OCI-LY1 (cell line): ENCODE measurements at regions not wholly inside any gene's neighbourhood (a gene's known extent, or its start where the extent isn't known, plus 50 kb on each side); places are given as distances from the start of the nearest gene placed in this dataset.

ENCODE experiments used
- H2AFZ ChIP-seq: fragments of 200-600 bp; sonication (generic), shearing (Covaris generic); 2 replicates; pipeline ENCODE4 v1.6.0; 2014; ENCODE audit warnings: antibody characterized with exemption, mild to moderate bottlenecking, low read length
- H3F3A ChIP-seq: fragments of 200-600 bp; sonication (generic), shearing (Covaris generic); 2 replicates; pipeline ENCODE4 v1.6.0; 2014; ENCODE audit warnings: mild to moderate bottlenecking, antibody characterized with exemption, low read length, moderate library complexity; ENCODE audit not compliant: insufficient read depth
- H3K27ac ChIP-seq: fragments of 200-600 bp; sonication (generic); 2 replicates; pipeline ENCODE4 v1.5.1; 2014; ENCODE audit warnings: low read length, mixed run types, mild to moderate bottlenecking, low read depth; ENCODE audit not compliant: poor library complexity, severe bottlenecking
- H3K27me3 ChIP-seq: fragments of 200-600 bp; sonication (generic); 2 replicates; pipeline ENCODE4 v1.6.0; 2014; ENCODE audit warnings: antibody characterized with exemption, mild to moderate bottlenecking, low read length, moderate library complexity; ENCODE audit not compliant: insufficient read depth
- H3K36me3 ChIP-seq: fragments of 200-600 bp; sonication (generic); 2 replicates; pipeline ENCODE4 v1.6.1; 2014; ENCODE audit warnings: mild to moderate bottlenecking, antibody characterized with exemption, low read length, moderate library complexity, mixed read lengths; ENCODE audit not compliant: insufficient read depth
- H3K4me1 ChIP-seq: fragments of 200-600 bp; sonication (generic); 2 replicates; pipeline ENCODE4 v1.5.1; 2014; ENCODE audit warnings: mild to moderate bottlenecking, low read length, moderate library complexity; ENCODE audit not compliant: insufficient read depth, severe bottlenecking
- H3K4me2 ChIP-seq: fragments of 200-600 bp; sonication (generic), shearing (Covaris generic); 2 replicates; pipeline ENCODE4 v1.6.1; 2014; ENCODE audit warnings: low read length
- H3K4me3 ChIP-seq: fragments of 200-600 bp; sonication (generic); 2 replicates; pipeline ENCODE4 v1.5.1; 2014; ENCODE audit warnings: low read length, low read depth, mild to moderate bottlenecking, mixed read lengths; ENCODE audit not compliant: poor library complexity, severe bottlenecking
- H3K79me2 ChIP-seq: fragments of 200-600 bp; shearing (Covaris generic); 2 replicates; pipeline ENCODE4 v1.6.1; 2016; ENCODE audit warnings: mixed run types, low read length, mixed read lengths; ENCODE audit not compliant: insufficient read depth
- H3K9ac ChIP-seq: fragments of 200-600 bp; sonication (generic), shearing (Covaris generic); 2 replicates; pipeline ENCODE4 v1.6.1; 2014; ENCODE audit warnings: mild to moderate bottlenecking, low read length, mixed read lengths
- H3K9me2 ChIP-seq: fragments of 200-600 bp; sonication (generic), shearing (Covaris generic); 2 replicates; pipeline ENCODE4 v1.6.1; 2014; ENCODE audit warnings: low read depth, mild to moderate bottlenecking, low read length, mixed read lengths
- H3K9me3 ChIP-seq: fragments of 200-600 bp; shearing (Covaris generic); 2 replicates; pipeline ENCODE4 v1.6.1; 2014; ENCODE audit warnings: low read length, mixed read lengths
- H4K20me1 ChIP-seq: fragments of 200-600 bp; sonication (generic), shearing (Covaris generic); 2 replicates; pipeline ENCODE4 v1.6.0; 2016; ENCODE audit warnings: mild to moderate bottlenecking, low read length; ENCODE audit not compliant: insufficient read depth
- CTCF ChIP-seq: fragments of 200-600 bp; sonication (generic), shearing (Covaris generic); IDR thresholded peaks from 2 replicates; pipeline ENCODE4 v1.5.1; 2017; ENCODE audit warnings: mild to moderate bottlenecking, antibody characterized with exemption, low read length, moderate library complexity, mixed read lengths
- EZH2 ChIP-seq: fragments of 200-600 bp; sonication (generic), shearing (Covaris generic); IDR thresholded peaks from 2 replicates; pipeline ENCODE4 v1.8.0; 2017; ENCODE audit warnings: borderline replicate concordance, mixed run types, mild to moderate bottlenecking, antibody characterized with exemption, low read length, moderate library complexity, mixed read lengths

- no peaks in the 10 kb centered on the region for H3K79me2 ChIP-seq
- no peaks in the 10 kb centered on the region; the same call in 1 of the 2 replicates for H3K27me3 ChIP-seq
- H3K27ac ChIP-seq: no peak overlapping the region
- TF ChIP-seq EZH2 (no peak), CTCF (no peak)
- H3K9me2 ChIP-seq: no peaks in the 10 kb centered on the region
- no peaks in the 10 kb centered on the region for H3K36me3 ChIP-seq
- H3F3A ChIP-seq: no peaks in the 10 kb centered on the region
- H2AFZ ChIP-seq: no peak overlapping the region
- H4K20me1 ChIP-seq: no peaks in the 10 kb centered on the region
- H3K4me1 ChIP-seq: no peaks in the 10 kb centered on the region
- no peak overlapping the region for H3K4me2 ChIP-seq
- H3K4me3 ChIP-seq: no peak overlapping the region
- no peaks in the 10 kb centered on the region for H3K9me3 ChIP-seq
- H3K9ac ChIP-seq: no peak overlapping the region
Observed at GRCh38 chr1:4449972-4450371, 204.4 kb upstream of the AJAP1 start.

GRCh38 chr1:4452701-4453100, 201.7 kb upstream of the AJAP1 start:
- TF ChIP-seq EZH2 (no peak), CTCF (no peak)
- Histone ChIP-seq H3K79me2 (no peaks in the 10 kb centered on the region), H3K36me3 (no peaks in the 10 kb centered on the region), H3K4me2 (no peak overlapping the region), H3F3A (no peaks in the 10 kb centered on the region), H3K9me3 (no peaks in the 10 kb centered on the region), H4K20me1 (no peaks in the 10 kb centered on the region), H2AFZ (no peak overlapping the region), H3K4me3 (no peak overlapping the region), H3K27ac (no peak overlapping the region), H3K4me1 (no peaks in the 10 kb centered on the region), H3K9me2 (no peaks in the 10 kb centered on the region), H3K27me3 (no peaks in the 10 kb centered on the region; the same call in 1 of the 2 replicates), H3K9ac (no peak overlapping the region)

- Histone ChIP-seq H3K4me2 (no peak overlapping the region), H2AFZ (no peak overlapping the region), H3K36me3 (no peaks in the 10 kb centered on the region), H4K20me1 (no peaks in the 10 kb centered on the region), H3K79me2 (no peaks in the 10 kb centered on the region), H3K9me3 (no peaks in the 10 kb centered on the region), H3K27ac (no peak overlapping the region), H3F3A (no peaks in the 10 kb centered on the region), H3K9ac (no peak overlapping the region), H3K4me3 (no peak overlapping the region), H3K27me3 (peaks cover 16% of the 10 kb centered on the region), H3K9me2 (no peaks in the 10 kb centered on the region), H3K4me1 (no peaks in the 10 kb centered on the region)
- no peak for TF ChIP-seq EZH2
- no peak for TF ChIP-seq CTCF
Observed at GRCh38 chr1:4460052-4460451, 194.4 kb upstream of the AJAP1 start.
